ENCODE measurements at regions not wholly inside any gene's neighbourhood (a gene's known extent, or its start where the extent isn't known, plus 50 kb on each side); places are given as distances from the start of the nearest gene placed in this dataset.
A peak's percentile ranks its signal among the peaks of the same experiment; 100 is the strongest.

DNA sequence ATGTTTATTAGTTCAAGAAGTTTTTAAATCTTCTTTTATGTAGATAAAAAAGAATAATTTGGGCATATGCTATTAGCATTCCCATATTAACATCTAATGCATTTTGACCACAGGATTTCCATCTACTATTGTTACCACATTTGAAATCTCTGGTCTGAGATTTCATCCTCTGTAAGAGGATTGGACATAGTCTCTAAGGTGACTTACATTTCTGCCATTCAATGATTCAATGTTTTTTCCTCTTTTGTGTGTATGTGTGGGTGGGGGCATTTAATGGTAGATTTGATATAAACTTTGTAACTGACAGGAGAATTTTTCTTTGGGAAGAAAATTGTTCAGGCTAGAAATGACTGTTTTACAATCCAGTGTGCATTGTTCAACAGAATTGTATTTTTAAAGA, 307.3 kb upstream of the RBMS3 start:
- in situ Hi-C loops (cut with HindIII; ENCODE audit: low sequenced_read_pairs): no loop called here
- H3K4me3 ChIP-seq (ENCODE audit: low read depth, low read length): no peak overlapping the region
- DNase-seq (ENCODE audit: low read depth, low spot score): peak; percentile 40
- TF ChIP-seq, protein P1, sequence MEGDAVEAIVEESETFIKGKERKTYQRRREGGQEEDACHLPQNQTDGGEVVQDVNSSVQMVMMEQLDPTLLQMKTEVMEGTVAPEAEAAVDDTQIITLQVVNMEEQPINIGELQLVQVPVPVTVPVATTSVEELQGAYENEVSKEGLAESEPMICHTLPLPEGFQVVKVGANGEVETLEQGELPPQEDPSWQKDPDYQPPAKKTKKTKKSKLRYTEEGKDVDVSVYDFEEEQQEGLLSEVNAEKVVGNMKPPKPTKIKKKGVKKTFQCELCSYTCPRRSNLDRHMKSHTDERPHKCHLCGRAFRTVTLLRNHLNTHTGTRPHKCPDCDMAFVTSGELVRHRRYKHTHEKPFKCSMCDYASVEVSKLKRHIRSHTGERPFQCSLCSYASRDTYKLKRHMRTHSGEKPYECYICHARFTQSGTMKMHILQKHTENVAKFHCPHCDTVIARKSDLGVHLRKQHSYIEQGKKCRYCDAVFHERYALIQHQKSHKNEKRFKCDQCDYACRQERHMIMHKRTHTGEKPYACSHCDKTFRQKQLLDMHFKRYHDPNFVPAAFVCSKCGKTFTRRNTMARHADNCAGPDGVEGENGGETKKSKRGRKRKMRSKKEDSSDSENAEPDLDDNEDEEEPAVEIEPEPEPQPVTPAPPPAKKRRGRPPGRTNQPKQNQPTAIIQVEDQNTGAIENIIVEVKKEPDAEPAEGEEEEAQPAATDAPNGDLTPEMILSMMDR (IDR thresholded peaks at IDR 0.05; ENCODE audit: low read depth, low read length): no peak

- TF ChIP-seq, protein P1 (IDR thresholded peaks at IDR 0.05; ENCODE audit: low read depth, low read length): no peak
- no peak for DNase-seq (ENCODE audit: low read depth, low spot score)
- in situ Hi-C loops (cut with HindIII; ENCODE audit: low sequenced_read_pairs): no loop called here
- H3K4me3 ChIP-seq (ENCODE audit: low read depth, low read length): no peak overlapping the region
Observed at GRCh38 chr3:28978092-28978491, 302.8 kb upstream of the RBMS3 start.

GRCh38 chr3:28980131-28980530, 300.7 kb upstream of the RBMS3 start:
- in situ Hi-C loops (cut with HindIII; ENCODE audit: low sequenced_read_pairs): no loop called here
- H3K4me3 ChIP-seq (ENCODE audit: low read depth, low read length): no peak overlapping the region
- DNase-seq (ENCODE audit: low read depth, low spot score): no peak
- TF ChIP-seq, protein P1 (IDR thresholded peaks at IDR 0.05; ENCODE audit: low read depth, low read length): no peak

GRCh38 chr3:28980631-28981030, 300.2 kb upstream of the RBMS3 start:
- H3K4me3 ChIP-seq (ENCODE audit: low read depth, low read length): no peak overlapping the region
- no peak for DNase-seq (ENCODE audit: low read depth, low spot score)
- TF ChIP-seq, protein P1 (IDR thresholded peaks at IDR 0.05; ENCODE audit: low read depth, low read length): no peak
- in situ Hi-C loops (cut with HindIII; ENCODE audit: low sequenced_read_pairs): no loop called here

DNA sequence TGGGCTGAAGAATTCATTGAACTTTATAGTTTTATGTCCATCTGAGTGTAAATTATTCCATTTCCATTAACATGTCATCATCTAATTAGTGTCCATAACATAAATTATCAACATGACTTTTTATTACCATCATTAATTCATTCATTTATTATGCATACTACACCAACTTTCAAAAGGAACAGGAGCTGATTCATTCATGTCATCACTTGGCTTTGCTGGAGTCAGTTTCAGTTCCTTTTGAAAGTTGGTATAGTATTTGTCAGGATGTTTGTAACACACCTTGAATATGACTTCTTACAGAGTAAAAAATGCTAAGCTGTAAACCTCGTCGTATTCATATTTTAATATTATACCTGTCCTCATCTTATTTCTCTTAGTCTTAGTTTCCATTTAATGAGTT, 298.0 kb upstream of the RBMS3 start:
- TF ChIP-seq, protein P1 (IDR thresholded peaks at IDR 0.05; ENCODE audit: low read depth, low read length): no peak
- DNase-seq (ENCODE audit: low read depth, low spot score): no peak
- in situ Hi-C loops (cut with HindIII; ENCODE audit: low sequenced_read_pairs): no loop called here
- H3K4me3 ChIP-seq (ENCODE audit: low read depth, low read length): no peak overlapping the region

GRCh38 chr3:28986922-28987321, 293.9 kb upstream of the RBMS3 start:
- in situ Hi-C loops (cut with HindIII; ENCODE audit: low sequenced_read_pairs): no loop called here
- TF ChIP-seq, protein P1 (IDR thresholded peaks at IDR 0.05; ENCODE audit: low read depth, low read length): no peak
- no peak for DNase-seq (ENCODE audit: low read depth, low spot score)
- no peak overlapping the region for H3K4me3 ChIP-seq (ENCODE audit: low read depth, low read length)

DNA sequence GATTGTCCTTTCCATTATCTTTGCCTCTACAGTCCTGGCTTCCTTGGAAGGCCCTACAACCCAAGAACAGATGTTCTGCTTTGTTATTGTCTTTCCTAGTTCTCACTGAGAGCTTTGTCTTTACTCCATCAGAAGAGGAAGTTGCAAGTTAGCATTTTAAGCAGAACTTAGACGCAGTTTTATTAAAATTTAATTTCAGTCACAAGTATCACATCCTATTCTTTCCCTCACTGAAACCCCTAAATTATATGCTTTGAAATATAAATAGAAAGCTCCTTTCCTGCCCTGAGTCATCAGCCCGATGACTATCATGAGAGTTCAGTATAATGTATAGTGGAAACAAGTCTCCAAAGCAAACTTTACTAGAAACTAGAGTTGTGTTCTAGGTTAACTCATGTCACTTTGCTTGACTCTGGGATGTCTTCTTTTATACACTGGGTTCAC, 291.2 kb upstream of the RBMS3 start:
- TF ChIP-seq, protein P1 (IDR thresholded peaks at IDR 0.05; ENCODE audit: low read depth, low read length): no peak
- in situ Hi-C loops (cut with HindIII; ENCODE audit: low sequenced_read_pairs): no loop called here
- peak; percentile 28 for DNase-seq (ENCODE audit: low read depth, low spot score)
- no peak overlapping the region for H3K4me3 ChIP-seq (ENCODE audit: low read depth, low read length)

Data from astrocyte of the spinal cord (primary cell).